Calu3 (cell line): ENCODE measurements at regions not wholly inside any gene's neighbourhood (a gene's known extent, or its start where the extent isn't known, plus 50 kb on each side); places are given as distances from the start of the nearest gene placed in this dataset.
"Not testable (repeated sequence)": the region's sequence is repeated elsewhere in the genome, so short reads cannot be mapped to it uniquely, and the experiment has no call there.

ENCODE experiments used
- BruUV-seq: library from RNA; stranded (reverse); fragments of 400-500 nt; replicated peaks from 2 replicates; lab custom pipeline; 2021; lab: Mats Ljungman, UMichigan
- CTCF ChIA-PET: fragments of 300-600 bp; sonication (Branson Sonifier 250); formaldehyde crosslinking; loops from one replicate; lab custom pipeline; 2022; ENCODE audit warnings: antibody characterized with exemption; lab: Charles Lee
- DNase-seq: peaks from one replicate; pipeline ENCODE4 v3.0.0; 2022
- H3K27ac Mint-ChIP-seq: one replicate; pipeline ENCODE4 v1.8.0; 2022; ENCODE audit warnings: mixed read lengths; ENCODE audit not compliant: unreplicated experiment
- H3K27me3 Mint-ChIP-seq: one replicate; pipeline ENCODE4 v1.8.0; 2022; ENCODE audit warnings: mixed read lengths; ENCODE audit not compliant: unreplicated experiment
- H3K36me3 Mint-ChIP-seq: one replicate; pipeline ENCODE4 v1.8.0; 2022; ENCODE audit warnings: mild to moderate bottlenecking, moderate library complexity, mixed read lengths; ENCODE audit not compliant: insufficient read depth, unreplicated experiment
- H3K4me1 Mint-ChIP-seq: one replicate; pipeline ENCODE4 v1.8.0; 2022; ENCODE audit warnings: mild to moderate bottlenecking, low read depth, mixed read lengths; ENCODE audit not compliant: unreplicated experiment
- H3K4me3 Mint-ChIP-seq: one replicate; pipeline ENCODE4 v1.8.0; 2022; ENCODE audit warnings: mild to moderate bottlenecking, low read depth, moderate library complexity, mixed read lengths; ENCODE audit not compliant: unreplicated experiment
- H3K9me3 Mint-ChIP-seq: one replicate; pipeline ENCODE4 v1.8.0; 2022; ENCODE audit warnings: low read depth, mixed read lengths; ENCODE audit not compliant: unreplicated experiment
- intact Hi-C: fragments of 100-400 bp; cut with micrococcal nuclease; formaldehyde crosslinking; loops from one replicate; pipeline ENCODE4 v1.10.0; 2022; ENCODE audit not compliant: unreplicated experiment
- TF ChIP-seq, protein P1 (sequence below): fragments of 200-600 bp; IDR thresholded peaks from one replicate; pipeline ENCODE4 v1.8.0; 2022; ENCODE audit warnings: antibody characterized with exemption; ENCODE audit not compliant: unreplicated experiment

DNA sequence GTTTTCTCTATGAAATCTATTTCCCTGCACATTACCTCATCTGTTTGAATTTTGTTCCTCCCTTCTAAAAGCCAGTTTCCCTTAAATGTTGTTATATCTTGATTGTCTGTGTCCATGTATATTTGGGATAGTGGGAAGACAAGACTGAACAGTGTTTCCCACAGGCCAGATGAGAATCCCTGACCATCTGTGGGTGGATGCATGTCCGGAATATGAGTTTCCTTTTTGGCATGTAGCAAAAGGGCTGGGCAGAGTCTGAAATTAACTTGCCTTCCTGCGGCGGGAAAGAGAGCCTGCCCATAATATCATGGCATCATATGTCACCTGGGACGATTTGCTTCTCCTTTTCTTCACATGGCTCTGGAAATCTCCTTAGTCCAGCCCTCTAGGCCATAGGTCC, 385.8 kb upstream of the MAF start:
- H3K36me3 Mint-ChIP-seq, result no peaks in the 10 kb centered on the region
- no peak for DNase-seq
- BruUV-seq, result no TSS peak

DNA sequence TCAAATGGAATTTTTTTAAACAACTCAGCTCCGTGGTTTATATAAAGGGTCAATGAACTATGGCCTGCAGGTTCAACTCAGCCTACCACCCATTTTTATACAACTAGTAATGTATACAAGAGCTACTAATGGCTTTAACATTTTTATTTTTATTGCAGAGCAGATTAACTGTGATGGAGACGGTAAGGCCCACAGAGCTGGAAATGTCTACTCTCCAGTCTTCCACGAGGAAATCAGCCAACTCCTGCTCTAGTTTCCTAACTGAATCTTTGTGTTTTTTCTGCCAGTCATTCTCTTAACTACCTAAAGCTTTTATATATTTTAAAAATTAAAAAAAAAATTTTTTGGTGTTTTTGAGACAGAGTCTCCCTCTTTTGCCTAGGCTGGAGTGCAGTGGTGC, 385.1 kb upstream of the MAF start:
- Mint-ChIP-seq H3K36me3 (no peaks in the 10 kb centered on the region), H3K9me3 (no peaks in the 10 kb centered on the region), H3K4me1 (no peaks in the 10 kb centered on the region), H3K27me3 (no peaks in the 10 kb centered on the region), H3K27ac (no peak overlapping the region), H3K4me3 (no peak overlapping the region)
- intact Hi-C loops, result no loop called here
- TF ChIP-seq, protein P1, sequence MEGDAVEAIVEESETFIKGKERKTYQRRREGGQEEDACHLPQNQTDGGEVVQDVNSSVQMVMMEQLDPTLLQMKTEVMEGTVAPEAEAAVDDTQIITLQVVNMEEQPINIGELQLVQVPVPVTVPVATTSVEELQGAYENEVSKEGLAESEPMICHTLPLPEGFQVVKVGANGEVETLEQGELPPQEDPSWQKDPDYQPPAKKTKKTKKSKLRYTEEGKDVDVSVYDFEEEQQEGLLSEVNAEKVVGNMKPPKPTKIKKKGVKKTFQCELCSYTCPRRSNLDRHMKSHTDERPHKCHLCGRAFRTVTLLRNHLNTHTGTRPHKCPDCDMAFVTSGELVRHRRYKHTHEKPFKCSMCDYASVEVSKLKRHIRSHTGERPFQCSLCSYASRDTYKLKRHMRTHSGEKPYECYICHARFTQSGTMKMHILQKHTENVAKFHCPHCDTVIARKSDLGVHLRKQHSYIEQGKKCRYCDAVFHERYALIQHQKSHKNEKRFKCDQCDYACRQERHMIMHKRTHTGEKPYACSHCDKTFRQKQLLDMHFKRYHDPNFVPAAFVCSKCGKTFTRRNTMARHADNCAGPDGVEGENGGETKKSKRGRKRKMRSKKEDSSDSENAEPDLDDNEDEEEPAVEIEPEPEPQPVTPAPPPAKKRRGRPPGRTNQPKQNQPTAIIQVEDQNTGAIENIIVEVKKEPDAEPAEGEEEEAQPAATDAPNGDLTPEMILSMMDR, result no peak
- CTCF ChIA-PET, result no interaction called here
- BruUV-seq, result no TSS peak
- DNase-seq, result no peak

More for the DNA sequence above, 385.8 kb upstream of the MAF start:
- Mint-ChIP-seq H3K4me1 (no peaks in the 10 kb centered on the region), H3K27me3 (no peaks in the 10 kb centered on the region), H3K4me3 (no peak overlapping the region), H3K9me3 (no peaks in the 10 kb centered on the region), H3K27ac (no peak overlapping the region)
- TF ChIP-seq, protein P1, result no peak
- CTCF ChIA-PET, result no interaction called here
- intact Hi-C loops, result no loop called here

DNA sequence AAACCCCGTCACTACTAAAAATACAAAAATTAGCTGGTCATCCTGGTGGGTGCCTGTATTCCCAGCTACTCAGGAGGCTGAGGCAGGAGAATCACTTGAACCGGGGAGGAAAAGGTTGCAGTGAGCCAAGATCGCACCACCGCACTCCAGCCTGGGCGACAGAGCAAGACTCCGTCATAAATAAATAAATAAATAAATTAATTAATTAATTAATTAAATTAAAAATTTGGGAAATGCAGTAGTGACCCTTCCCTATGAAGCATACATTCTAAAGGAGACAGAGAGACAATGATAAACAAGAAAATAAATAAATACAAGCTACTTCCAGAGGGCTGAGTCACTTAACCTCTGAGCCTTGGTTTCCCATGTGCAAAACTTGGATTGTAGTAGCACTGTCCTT, 383.6 kb upstream of the MAF start:
- H3K36me3 Mint-ChIP-seq, H3K27ac Mint-ChIP-seq, H3K4me1 Mint-ChIP-seq, H3K9me3 Mint-ChIP-seq, H3K4me3 Mint-ChIP-seq, H3K27me3 Mint-ChIP-seq, intact Hi-C loops, CTCF ChIA-PET, DNase-seq, BruUV-seq: not testable (repeated sequence)

DNA sequence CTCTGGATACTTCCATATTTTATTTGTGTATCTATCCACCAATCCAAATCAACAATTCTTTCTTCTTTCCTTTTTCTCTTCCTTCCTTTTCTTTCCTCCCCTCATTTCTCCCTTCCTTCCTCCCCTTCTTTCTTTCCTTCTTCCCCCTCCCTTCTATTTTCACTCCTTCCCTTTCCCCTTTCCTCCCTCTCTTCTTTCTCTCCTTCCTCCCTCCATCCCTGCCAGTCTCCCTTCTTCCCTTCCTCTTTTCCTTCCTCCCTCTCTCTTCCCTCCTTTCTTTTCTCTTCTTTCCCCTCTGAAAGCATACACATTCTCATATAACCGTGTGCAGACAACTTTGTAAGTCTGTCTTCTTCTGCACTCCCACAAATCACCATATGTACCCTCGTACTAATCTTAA, 382.3 kb upstream of the MAF start:
- H3K36me3 Mint-ChIP-seq, result no peaks in the 10 kb centered on the region
- H3K4me1 Mint-ChIP-seq, result no peaks in the 10 kb centered on the region
- H3K9me3 Mint-ChIP-seq, result no peaks in the 10 kb centered on the region
- H3K27ac Mint-ChIP-seq, result no peak overlapping the region
- CTCF ChIA-PET, result no interaction called here
- TF ChIP-seq, protein P1, result no peak
- no peaks in the 10 kb centered on the region for H3K27me3 Mint-ChIP-seq
- intact Hi-C loops, result no loop called here
- no peak for DNase-seq
- BruUV-seq, result no TSS peak
- no peak overlapping the region for H3K4me3 Mint-ChIP-seq

DNA sequence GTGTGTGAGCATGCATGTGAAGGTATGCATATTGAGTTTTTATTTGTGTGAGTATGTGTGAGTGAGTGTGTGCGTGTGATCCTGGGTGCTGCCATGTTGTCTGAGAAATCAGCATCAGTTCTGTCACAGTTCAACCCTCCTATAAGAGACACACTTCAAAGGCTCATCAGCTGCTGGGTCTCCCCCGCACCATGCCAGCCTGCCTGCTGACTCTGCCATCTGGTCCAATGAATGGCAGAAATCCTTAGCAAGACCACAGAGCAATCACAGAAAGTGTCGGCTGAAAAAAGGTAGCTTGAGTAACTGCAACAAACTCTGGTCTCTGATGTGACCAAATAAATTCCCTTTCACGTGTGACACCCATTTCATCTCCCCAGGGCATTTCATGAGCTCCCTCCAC, 381.8 kb upstream of the MAF start:
- DNase-seq, result no peak
- BruUV-seq, result no TSS peak
- H3K36me3 Mint-ChIP-seq, result no peaks in the 10 kb centered on the region
- H3K27me3 Mint-ChIP-seq, result no peaks in the 10 kb centered on the region
- no peaks in the 10 kb centered on the region for H3K4me1 Mint-ChIP-seq
- H3K9me3 Mint-ChIP-seq, result no peaks in the 10 kb centered on the region
- CTCF ChIA-PET, result no interaction called here
- no peak overlapping the region for H3K27ac Mint-ChIP-seq
- TF ChIP-seq, protein P1, result no peak
- no peak overlapping the region for H3K4me3 Mint-ChIP-seq
- intact Hi-C loops, result no loop called here
